GM23338 (cell line): ENCODE measurements at regions not wholly inside any gene's neighbourhood (a gene's known extent, or its start where the extent isn't known, plus 50 kb on each side); places are given as distances from the start of the nearest gene placed in this dataset.
A peak's percentile ranks its signal among the peaks of the same experiment; 100 is the strongest.

Source experiments
- ATAC-seq: fragments of 200-7000 bp; cut with Tn5 transposase; 3 replicates; pipeline ENCODE4 v1.9.1; 2020
- DNase-seq: peaks from one replicate; pipeline ENCODE4 v3.0.0-alpha.2; 2015; ENCODE audit warnings: low spot score
- H2AFZ ChIP-seq: fragments of 200-600 bp; sonication (generic); 2 replicates; pipeline ENCODE4 v1.8.0; 2016; ENCODE audit warnings: antibody characterized with exemption, mild to moderate bottlenecking, moderate library complexity
- H3F3A ChIP-seq: fragments of 200-600 bp; sonication (generic); replicated peaks from 2 replicates; pipeline ENCODE4 v1.8.0; 2017; ENCODE audit warnings: antibody characterized with exemption, mixed run types, low read depth
- H3K27ac ChIP-seq: fragments of 200-600 bp; sonication (generic); 2 replicates; pipeline ENCODE4 v1.6.1; 2016; ENCODE audit warnings: low read depth
- H3K27me3 ChIP-seq: fragments of 200-600 bp; sonication (generic); 2 replicates; pipeline ENCODE4 v1.8.0; 2016; ENCODE audit warnings: mild to moderate bottlenecking, mixed run types, moderate library complexity; ENCODE audit not compliant: insufficient read depth
- H3K36me3 ChIP-seq: fragments of 200-600 bp; sonication (generic); 2 replicates; pipeline ENCODE4 v1.8.0; 2016; ENCODE audit warnings: mild to moderate bottlenecking; ENCODE audit not compliant: insufficient read depth
- H3K4me1 ChIP-seq: fragments of 200-600 bp; sonication (generic); 2 replicates; pipeline ENCODE4 v1.8.0; 2016; ENCODE audit warnings: mild to moderate bottlenecking, moderate library complexity; ENCODE audit not compliant: insufficient read depth
- H3K4me2 ChIP-seq: fragments of 200-600 bp; sonication (generic); 2 replicates; pipeline ENCODE4 v1.7.1; 2017; ENCODE audit warnings: mixed run types
- H3K4me3 ChIP-seq: fragments of 200-600 bp; sonication (generic); 2 replicates; pipeline ENCODE4 v1.6.1; 2016; ENCODE audit warnings: mixed run types
- H3K79me2 ChIP-seq: fragments of 200-600 bp; sonication (generic); replicated peaks from 2 replicates; pipeline ENCODE4 v1.8.0; 2017; ENCODE audit warnings: mild to moderate bottlenecking; ENCODE audit not compliant: insufficient read depth
- H3K9me2 ChIP-seq: fragments of 200-600 bp; sonication (generic); 2 replicates; pipeline ENCODE4 v1.8.0; 2017; ENCODE audit not compliant: insufficient read depth
- H4K20me1 ChIP-seq: fragments of 200-600 bp; sonication (generic); replicated peaks from 2 replicates; pipeline ENCODE4 v1.8.0; 2017; ENCODE audit warnings: mild to moderate bottlenecking; ENCODE audit not compliant: insufficient read depth
- H3K27ac Mint-ChIP-seq: 2 replicates; pipeline ENCODE4 v1.8.0; 2020; ENCODE audit warnings: inconsistent platforms, mild to moderate bottlenecking, moderate library complexity, mixed read lengths
- H3K27me3 Mint-ChIP-seq: 3 replicates; pipeline ENCODE4 v1.8.0; 2022; ENCODE audit warnings: low read depth, mild to moderate bottlenecking, moderate library complexity, mixed read lengths, inconsistent platforms; ENCODE audit not compliant: insufficient read depth, poor library complexity
- H3K36me3 Mint-ChIP-seq: 3 replicates; pipeline ENCODE4 v1.8.0; 2021; ENCODE audit warnings: low read depth, mild to moderate bottlenecking, inconsistent platforms, moderate library complexity, mixed read lengths
- H3K4me1 Mint-ChIP-seq: 3 replicates; pipeline ENCODE4 v1.8.0; 2020; ENCODE audit warnings: mild to moderate bottlenecking, inconsistent platforms, mixed read lengths
- H3K4me3 Mint-ChIP-seq: 3 replicates; pipeline ENCODE4 v1.8.0; 2021; ENCODE audit warnings: moderate library complexity, mild to moderate bottlenecking, inconsistent platforms, mixed read lengths
- H3K9me3 Mint-ChIP-seq: 3 replicates; pipeline ENCODE4 v1.8.0; 2020; ENCODE audit warnings: moderate library complexity, mild to moderate bottlenecking, inconsistent platforms, mixed read lengths
- CREB1 ChIP-seq: fragments of 250-450 bp; sonication (Bioruptor Pico); IDR thresholded peaks from 2 replicates; pipeline ENCODE4 v1.5.0; 2020; ENCODE audit warnings: low read depth, mild to moderate bottlenecking, moderate library complexity
- CTCF ChIP-seq, 2 experiments: fragments of 200-600 bp in 1 of 2; sonication (generic) in 1 of 2; conservative IDR thresholded peaks; 2 replicates each; pipeline versions ENCODE4 v1.5.1 to v1.6.1; 2016 to 2017; ENCODE audit warnings: antibody characterized with exemption in 2 of 2, low read depth in 2 of 2, mild to moderate bottlenecking in 2 of 2, moderate library complexity in 1 of 2
- EZH2phosphoT487 ChIP-seq: fragments of 200-600 bp; sonication (generic); IDR thresholded peaks from one replicate; pipeline ENCODE4 v1.8.1; 2018; ENCODE audit warnings: antibody characterized with exemption; ENCODE audit not compliant: unreplicated experiment
- JUNB ChIP-seq: IDR thresholded peaks from one replicate; pipeline ENCODE4 v1.6.1; 2016; ENCODE audit warnings: antibody characterized with exemption; ENCODE audit not compliant: unreplicated experiment
- NANOG ChIP-seq: IDR thresholded peaks from 2 replicates; pipeline ENCODE4 v1.6.1; 2016; ENCODE audit warnings: antibody characterized with exemption, borderline replicate concordance
- POLR2AphosphoS5 ChIP-seq: IDR thresholded peaks from 2 replicates; pipeline ENCODE4 v1.6.1; 2016; ENCODE audit warnings: antibody characterized with exemption, low read depth
- REST ChIP-seq: IDR thresholded peaks from one replicate; pipeline ENCODE4 v1.6.1; 2018; ENCODE audit warnings: antibody characterized with exemption; ENCODE audit not compliant: unreplicated experiment
- STAT1 ChIP-seq: IDR thresholded peaks from one replicate; pipeline ENCODE4 v1.6.1; 2016; ENCODE audit warnings: antibody characterized with exemption; ENCODE audit not compliant: unreplicated experiment
- ZNF331 ChIP-seq: fragments of 250-450 bp; sonication (Bioruptor Pico); IDR thresholded peaks from 2 replicates; pipeline ENCODE4 v1.5.0; 2020; ENCODE audit warnings: low read depth, mild to moderate bottlenecking, moderate library complexity

DNA sequence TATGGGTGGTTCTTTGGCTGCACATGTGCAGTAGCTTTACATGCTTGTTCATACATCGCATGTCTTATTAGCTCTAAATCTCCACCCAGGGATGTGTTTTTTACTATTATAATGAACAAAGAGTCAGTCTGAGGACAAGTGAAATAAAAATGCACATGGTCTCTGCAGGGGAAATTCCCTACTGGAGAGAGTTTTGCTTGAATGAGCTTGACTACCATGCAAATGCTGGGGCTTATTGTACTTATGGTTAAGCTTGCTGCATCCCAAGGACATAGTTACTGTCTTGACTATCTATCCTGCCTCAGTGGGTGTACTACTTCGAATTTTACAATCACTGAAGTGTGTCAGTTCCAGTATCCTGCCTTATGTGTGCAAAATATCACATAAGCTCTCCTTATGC, 362.7 kb downstream of the TDRD15 start (continued):
- no peak for TF ChIP-seq REST

DNA sequence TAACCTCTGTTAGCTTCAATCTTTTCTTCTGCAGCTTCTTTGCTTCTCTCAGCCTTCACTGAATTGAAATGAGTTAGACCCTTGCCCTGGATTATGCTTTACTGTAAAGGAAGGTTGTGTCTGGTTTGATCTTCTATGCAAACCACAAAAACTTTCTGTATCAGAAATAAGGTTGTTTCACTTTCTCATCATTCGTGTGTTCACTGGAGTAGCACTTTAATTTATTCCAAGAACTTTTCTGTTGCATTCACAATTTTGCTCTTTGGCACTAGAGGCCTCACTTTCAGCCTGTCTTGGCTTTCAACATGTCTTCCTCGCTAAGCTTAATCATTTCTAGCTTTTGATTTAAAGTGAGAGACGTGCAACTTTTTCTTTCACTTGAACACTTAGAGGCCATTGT, 365.3 kb downstream of the TDRD15 start:
- no peaks in the 10 kb centered on the region for H3K4me1 ChIP-seq
- H4K20me1 ChIP-seq, result no peaks in the 10 kb centered on the region
- H3K27me3 Mint-ChIP-seq, result no peaks in the 10 kb centered on the region
- H3K27me3 ChIP-seq, result no peaks in the 10 kb centered on the region
- H3K4me1 Mint-ChIP-seq, result no peaks in the 10 kb centered on the region; the same call in 2 of the 3 replicates
- H3K4me3 Mint-ChIP-seq, result no peak overlapping the region
- no peak overlapping the region for H2AFZ ChIP-seq
- no peaks in the 10 kb centered on the region; the same call in 1 of the 2 replicates for H3K36me3 ChIP-seq
- no peaks in the 10 kb centered on the region for H3F3A ChIP-seq
- no peak for TF ChIP-seq JUNB
- no peak for TF ChIP-seq POLR2AphosphoS5
- no peak overlapping the region for H3K27ac Mint-ChIP-seq
- DNase-seq (no peak), ATAC-seq (no peak)
- H3K79me2 ChIP-seq, result no peaks in the 10 kb centered on the region
- no peaks in the 10 kb centered on the region for H3K9me2 ChIP-seq
- no peak overlapping the region for H3K27ac ChIP-seq
- H3K4me2 ChIP-seq, result no peak overlapping the region
- H3K4me3 ChIP-seq, result no peak overlapping the region
- peaks cover 3% of the 10 kb centered on the region for H3K9me3 Mint-ChIP-seq
- no peaks in the 10 kb centered on the region for H3K36me3 Mint-ChIP-seq

GRCh38 chr2:21498016-21498415, 374.2 kb downstream of the TDRD15 start:
- DNase-seq, result no peak
- no peak for TF ChIP-seq STAT1
- no peak for TF ChIP-seq CTCF (conservative IDR thresholded peaks at IDR 0.05; ENCODE audit: low read depth in 2 of 2)
- TF ChIP-seq ZNF331 (CRISPR knock-in tag), result no peak
- TF ChIP-seq CREB1 (CRISPR knock-in tag), result no peak
- no peak for TF ChIP-seq POLR2AphosphoS5
- no peak for TF ChIP-seq NANOG
- TF ChIP-seq EZH2phosphoT487, result no peak

More at GRCh38 chr2:21498016-21498415, 374.2 kb downstream of the TDRD15 start:
- H3K4me2 ChIP-seq, result no peak overlapping the region
- H2AFZ ChIP-seq, result 0 out of 2 replicates have a peak overlapping the region, but pooled peaks have one; percentile 29
- H3K9me2 ChIP-seq, result no peaks in the 10 kb centered on the region
- no peak overlapping the region for H3K4me3 Mint-ChIP-seq
- no peak for ATAC-seq
- no peaks in the 10 kb centered on the region for H3K79me2 ChIP-seq
- H3K4me3 ChIP-seq, result no peak overlapping the region
- no peak overlapping the region for H3K27ac ChIP-seq
- H3K27ac Mint-ChIP-seq, result peak overlapping the region; percentile 6; the same call in 1 of the 2 replicates
- H4K20me1 ChIP-seq, result no peaks in the 10 kb centered on the region
- no peaks in the 10 kb centered on the region for H3F3A ChIP-seq
- no peaks in the 10 kb centered on the region for H3K27me3 Mint-ChIP-seq
- no peaks in the 10 kb centered on the region; the same call in 1 of the 2 replicates for H3K36me3 ChIP-seq
- no peaks in the 10 kb centered on the region for H3K36me3 Mint-ChIP-seq
- H3K9me3 Mint-ChIP-seq, result no peaks in the 10 kb centered on the region; the same call in 1 of the 3 replicates
- no peaks in the 10 kb centered on the region for H3K27me3 ChIP-seq
- peaks cover 6% of the 10 kb centered on the region; the same call in 2 of the 3 replicates for H3K4me1 Mint-ChIP-seq
- H3K4me1 ChIP-seq, result no peaks in the 10 kb centered on the region
